Central memory CD4-positive, alpha-beta T cell (primary cell): ENCODE measurements at regions not wholly inside any gene's neighbourhood (a gene's known extent, or its start where the extent isn't known, plus 50 kb on each side); places are given as distances from the start of the nearest gene placed in this dataset.

Experiments used
- DNase-seq: peaks from one replicate; pipeline ENCODE4 v3.0.0; 2022

DNA sequence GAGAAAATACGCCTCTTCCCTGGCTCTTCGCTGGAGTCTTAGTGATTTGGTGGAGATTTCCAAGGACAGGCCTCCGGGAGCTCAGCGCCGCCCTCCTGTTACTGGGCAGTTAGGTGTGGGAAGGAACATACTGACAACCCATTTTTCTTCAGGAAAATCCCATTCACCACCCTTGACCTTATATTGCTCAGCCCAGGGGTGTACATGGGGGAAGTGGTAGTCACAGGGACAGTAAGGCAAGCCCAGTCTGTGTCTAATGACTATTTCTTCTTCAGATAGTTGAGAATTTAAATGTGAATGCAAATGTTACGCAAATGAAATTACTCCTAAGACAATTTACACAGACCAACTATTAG lies 119.4 kb downstream of the UQCRFS1 start:
- no peak for DNase-seq

DNA sequence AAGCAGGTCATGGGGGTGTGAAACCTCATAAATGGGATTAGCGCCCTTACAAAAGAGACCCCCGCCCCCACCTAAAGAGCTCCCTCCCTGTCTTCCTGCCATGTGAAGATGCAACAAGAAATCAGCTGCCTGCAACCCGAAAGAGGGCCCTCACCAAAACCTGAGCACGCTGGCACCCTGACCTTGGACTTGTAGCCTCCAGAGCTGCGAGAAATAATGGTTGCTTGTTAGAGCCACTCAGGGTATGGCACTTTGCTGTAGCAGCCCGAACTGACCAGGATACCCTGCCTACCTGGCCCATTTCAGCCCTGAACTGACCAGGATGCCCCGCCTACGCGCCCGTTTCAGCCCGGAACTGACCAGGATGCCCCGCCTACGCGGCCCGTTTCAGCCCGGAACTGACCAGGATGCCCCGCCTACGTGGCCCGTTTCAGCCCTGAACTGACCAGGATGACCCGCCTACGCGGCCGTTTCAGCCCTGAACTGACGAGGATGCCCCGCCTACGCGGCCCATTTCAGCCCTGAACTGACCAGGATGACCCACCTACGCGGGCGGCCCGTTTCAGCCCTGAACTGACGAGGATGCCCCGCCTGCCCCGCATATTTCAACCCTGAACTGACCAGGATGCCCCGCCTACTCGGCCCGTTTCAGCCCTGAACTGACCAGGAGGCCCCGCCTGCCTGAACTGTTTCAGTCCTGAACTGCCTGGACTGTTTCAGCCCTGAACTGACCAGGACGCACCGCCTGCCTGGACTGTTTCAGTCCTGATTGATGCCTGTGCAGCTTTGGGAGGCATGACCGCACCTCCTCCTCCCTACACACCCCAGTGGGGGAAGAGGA lies 120.0 kb downstream of the UQCRFS1 start:
- no peak for DNase-seq

DNA sequence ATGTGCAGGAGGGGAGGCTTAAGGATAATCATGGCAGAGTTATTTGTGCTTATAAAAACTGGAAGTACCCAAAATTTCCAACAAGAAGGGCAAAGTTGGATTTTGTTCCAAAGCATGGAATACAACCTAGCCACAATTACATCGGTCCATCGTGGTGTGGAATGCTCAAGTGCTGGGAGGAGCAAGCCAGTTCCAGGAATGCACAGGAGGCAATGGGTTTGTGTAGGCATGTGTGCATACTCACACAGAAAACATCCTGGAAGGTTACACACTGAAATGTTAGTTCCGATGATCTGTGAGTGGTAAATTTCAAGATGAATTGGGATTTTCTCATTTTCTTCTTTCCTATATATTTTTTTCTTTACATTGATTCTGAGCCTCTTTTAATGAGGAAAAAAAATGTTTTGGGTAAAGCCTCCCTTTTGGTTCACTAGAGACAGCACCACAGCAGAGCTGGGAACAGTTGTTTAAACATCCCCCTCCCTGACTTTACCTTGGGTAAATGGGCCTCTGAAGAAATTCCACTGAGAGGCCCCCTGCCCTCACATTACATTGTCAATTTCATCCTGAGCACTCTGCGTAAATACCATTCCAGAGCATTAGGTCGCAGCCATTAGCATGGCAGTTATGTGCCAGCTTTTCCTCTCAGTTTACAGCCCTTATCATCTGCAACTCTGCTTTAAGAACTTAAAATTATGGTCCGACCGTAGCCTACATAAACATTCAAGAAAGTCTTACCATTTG lies 122.0 kb downstream of the UQCRFS1 start:
- DNase-seq = no peak

DNA sequence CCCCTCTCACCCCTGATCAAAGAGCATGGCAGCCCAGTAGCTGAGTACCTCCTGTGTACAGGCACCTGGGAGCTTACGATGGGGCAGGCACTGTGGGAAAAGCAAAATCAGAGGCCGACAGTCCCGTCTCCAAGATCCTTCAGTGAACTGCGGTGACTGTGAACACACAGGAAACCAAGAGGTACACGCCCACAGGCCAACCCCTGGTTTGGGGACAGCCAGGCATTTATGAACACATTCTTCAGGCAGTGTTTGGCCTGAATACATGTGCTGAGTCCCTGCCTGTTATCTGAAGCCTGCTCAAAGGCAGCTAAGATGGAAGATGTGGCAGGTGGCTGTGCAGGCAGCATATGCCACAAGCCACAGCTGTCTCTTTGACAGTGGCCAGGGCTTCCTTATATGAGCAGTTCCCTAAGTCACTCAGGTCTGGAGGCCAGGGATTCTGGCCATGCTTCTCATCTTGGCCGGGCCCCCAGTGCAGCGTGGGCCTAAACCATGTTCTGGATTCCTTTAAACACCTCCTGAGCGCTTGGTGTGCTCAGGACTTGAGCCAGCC lies 123.6 kb downstream of the UQCRFS1 start:
- no peak for DNase-seq

DNA sequence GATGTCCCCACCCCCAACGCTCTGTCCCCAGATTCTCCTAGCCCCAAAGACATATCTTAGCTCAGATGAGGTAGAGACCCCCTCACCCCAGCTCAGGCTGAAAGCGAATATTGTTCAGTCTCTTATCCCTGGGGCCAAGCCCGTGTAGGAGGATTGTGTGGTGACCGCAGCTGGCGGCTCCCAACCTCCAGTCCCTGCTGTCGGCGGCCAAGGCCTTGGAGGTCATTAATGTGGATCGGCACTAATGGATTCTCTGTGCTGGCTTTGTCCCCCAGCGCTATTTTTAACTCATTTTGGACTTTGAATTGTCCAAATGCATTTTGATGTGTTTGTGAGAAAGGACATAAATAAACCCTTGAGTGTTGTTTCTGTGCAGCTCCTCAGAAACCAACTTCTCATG lies 124.2 kb downstream of the UQCRFS1 start:
- no peak for DNase-seq

DNA sequence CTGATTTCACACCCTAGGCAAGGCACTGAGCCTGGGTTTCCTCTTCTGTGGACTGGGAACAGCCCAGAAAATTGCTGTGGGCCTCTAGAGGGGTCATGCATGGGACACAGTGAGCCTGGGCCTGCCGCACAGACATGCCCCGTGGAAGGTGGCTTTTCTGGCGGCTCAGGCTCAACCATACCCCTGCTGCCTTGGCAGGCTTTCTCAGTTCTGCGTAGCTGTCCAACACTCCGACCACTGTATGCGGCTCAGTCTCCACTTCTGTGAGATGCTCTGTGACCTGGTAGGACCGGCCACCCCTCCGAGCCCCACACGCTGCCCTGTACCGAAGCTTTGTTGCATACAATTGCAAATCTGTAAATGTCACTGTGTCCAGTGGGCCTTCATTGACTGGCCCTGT lies 126.3 kb downstream of the UQCRFS1 start:
- DNase-seq = no peak

DNA sequence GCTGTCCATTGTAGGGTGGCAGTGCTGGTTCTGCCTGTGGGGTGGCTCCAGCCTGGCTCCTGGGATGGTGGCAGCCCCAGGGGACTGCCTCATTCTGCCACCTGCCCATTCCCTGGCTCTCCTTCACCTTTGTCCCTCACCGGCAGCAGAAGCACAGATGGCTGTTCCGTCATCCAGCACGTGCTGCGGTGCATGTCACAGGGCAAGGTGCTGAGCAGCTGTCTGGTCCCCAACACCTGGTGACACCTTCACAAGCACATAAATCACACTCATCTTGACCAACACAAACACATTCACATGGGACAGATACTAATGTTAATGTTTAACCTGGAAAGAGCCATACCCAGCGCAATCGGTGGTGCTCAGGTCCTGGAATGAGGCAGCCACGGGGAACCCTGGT lies 126.8 kb downstream of the UQCRFS1 start:
- no peak for DNase-seq

DNA sequence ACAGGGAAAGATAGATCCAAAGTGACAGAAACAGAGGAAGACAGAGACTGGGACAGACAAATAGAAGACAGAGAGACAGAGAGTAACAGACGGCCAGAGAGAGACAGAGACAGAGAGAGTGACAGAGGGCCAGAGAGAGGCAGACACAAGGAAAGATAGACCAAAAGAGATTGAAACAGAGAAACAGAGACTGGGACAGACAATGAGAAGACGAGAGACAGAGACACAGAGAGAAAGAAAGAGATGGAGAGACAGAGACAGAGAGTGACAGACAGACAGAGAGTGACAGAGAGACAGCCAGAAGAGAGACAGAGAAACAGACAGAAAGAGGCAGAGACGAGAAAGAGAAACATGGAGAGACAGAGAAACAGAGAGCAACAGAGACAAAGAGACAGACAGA lies 127.3 kb downstream of the UQCRFS1 start:
- no peak for DNase-seq

DNA sequence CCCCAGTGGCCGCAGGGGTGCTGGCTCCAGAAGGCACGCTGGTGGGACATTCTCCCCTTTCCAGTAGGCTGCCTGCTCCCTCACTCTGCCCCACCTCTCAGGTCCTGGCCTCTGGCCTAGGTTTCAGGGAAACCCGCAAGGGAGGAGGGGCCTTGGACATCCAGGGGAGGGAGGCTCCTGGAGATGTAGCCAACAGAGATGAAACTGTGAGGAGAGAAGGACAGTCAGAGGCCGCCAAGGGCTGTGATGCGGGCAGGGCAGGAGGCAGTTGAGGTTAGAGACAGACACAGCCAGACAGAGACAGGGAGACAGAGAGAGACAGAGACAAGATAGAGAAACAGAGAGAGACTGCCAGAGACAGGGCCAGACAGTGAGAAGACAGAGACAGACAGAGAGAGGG lies 127.7 kb downstream of the UQCRFS1 start:
- no peak for DNase-seq

DNA sequence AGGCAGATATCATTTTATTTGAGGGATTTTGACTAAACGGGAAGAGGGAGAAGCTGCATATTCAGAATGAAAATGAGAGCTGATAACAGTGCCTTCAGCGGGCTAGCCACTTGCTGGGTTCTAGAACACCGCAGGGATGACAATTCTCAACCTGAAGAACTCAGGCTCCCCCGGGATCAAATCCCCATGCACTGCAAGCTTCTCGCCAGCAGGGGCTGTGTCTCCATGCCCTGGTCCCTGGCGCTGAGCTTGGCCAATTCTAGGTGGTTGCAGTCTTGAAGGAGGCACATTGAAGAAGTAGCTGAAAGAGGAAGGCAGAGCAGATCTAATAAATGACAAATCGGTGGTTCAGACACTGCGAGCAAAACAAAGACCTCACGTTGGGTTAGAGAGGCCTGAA lies 128.7 kb downstream of the UQCRFS1 start:
- DNase-seq = no peak

DNA sequence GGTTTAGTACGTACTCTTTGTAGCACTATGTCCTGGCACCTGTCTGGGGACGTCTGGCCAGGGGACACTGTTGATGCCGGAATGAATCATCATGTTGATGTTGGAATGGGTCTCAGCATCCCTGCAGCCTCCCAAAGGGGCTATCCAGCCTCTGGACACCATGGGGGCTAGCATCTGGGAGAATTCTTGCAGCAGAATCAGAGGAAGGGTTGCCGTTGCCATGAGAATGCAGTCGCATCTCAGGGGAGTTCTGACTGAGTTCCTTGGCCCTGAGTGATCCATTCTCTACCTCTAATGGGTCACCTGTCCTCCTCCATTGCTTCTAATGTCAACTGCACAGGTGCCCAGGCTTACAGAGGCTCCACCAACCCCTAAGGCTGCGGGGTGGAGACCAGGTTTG lies 129.1 kb downstream of the UQCRFS1 start:
- DNase-seq = no peak

DNA sequence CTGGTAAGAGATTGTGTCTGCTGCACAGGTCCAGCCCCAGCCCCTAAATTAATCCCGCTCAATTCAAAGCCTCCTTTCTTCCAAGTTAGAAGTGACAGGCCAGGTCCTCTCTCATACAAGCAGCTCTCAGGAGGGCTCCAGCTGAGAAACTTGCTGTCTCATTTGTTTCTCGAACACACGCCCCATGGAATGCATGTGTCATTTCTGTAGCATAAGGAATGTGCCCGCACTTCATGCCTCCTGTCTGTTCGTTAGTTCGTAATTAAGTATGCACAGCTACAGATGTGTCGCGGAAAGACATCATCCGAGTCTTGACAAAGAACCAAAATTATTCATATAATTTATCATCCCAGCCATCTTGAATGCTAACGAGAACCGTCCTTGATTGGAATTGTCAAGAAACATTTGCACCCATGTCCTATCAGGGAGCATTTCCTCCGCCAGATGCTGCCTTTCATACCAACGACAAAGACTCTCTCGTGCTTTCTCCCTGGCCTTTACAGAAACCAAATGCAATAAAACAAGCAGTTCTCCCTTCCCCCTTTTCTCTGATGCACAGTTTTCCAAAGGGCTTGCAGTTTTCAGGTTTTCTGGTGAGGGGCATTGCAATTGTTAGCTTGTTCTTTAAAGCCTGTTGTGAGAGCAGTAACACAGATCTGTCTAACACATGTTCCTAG lies 133.5 kb downstream of the UQCRFS1 start:
- no peak for DNase-seq

DNA sequence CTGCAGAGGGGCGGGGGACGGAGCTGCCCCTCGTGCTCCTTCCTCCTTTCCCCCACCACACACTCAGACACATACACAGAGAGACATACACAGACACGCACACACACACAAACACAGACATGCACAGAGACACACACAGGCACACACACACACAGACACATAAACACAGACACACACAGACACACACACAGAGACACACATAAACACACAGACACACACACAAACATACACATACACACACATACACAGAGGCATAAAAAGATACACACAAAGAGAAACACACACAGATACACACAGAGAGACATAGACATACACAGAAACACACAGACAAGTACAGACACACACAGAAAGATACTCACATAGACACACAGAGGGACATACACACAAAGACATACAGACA lies 136.0 kb downstream of the UQCRFS1 start:
- no peak for DNase-seq

DNA sequence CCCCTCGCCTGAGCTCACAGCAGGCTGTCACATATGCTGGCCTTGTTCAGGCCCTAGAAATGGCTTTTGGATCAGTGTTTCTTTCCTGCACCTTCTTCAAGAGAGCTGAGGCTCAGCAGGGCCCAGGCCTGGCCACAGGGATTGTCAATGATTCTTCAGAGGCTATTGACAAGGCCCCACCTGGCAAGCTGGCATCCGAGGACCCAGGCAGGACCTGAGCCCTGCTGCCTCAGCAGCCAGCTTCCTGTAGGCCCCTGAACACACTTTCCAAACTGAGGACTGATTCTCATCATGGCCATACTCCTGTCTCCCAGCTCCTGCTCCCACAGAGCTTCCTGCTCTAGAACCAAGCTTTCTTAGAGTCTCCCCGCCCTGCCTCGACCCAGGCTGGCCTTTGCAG lies 136.8 kb downstream of the UQCRFS1 start:
- DNase-seq = no peak

DNA sequence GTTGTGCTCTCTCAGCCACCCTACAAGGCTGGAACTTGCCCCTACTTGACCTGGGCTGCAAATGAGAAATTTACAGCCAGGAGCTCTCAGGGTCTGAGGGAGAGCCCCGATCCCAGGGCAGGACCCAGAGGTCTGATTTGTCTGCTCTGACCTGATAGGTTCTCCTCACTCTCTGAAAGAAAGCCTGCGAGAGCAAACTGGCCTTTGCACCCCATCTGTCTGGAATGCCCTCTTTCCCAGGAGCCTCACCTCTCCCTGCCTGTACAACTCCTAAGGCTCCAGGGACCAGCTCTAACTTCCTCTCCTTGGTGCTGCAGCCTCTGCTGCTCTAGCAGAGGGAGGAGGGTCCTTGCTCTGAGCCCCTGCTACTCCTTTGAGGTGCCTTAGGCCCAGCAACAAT lies 137.8 kb downstream of the UQCRFS1 start:
- no peak for DNase-seq

DNA sequence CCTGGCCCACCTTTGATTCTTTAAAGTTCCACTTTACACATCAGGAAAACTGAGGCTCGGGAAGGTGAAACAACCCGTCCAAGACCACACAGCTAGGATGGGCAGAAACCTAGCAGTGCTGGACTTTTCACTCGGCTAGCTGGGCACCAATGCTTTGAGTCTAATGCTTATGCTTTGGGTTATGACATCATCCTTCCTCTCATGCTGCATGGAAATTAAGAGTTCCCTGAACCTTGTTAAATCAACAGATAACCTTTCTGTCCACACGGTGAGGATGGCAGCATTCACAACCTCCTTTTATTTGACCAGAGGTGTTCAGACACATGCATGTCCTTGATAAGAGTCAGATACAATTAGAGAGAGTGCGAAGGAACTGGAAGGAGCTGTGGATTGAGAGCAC lies 138.4 kb downstream of the UQCRFS1 start:
- DNase-seq = no peak

DNA sequence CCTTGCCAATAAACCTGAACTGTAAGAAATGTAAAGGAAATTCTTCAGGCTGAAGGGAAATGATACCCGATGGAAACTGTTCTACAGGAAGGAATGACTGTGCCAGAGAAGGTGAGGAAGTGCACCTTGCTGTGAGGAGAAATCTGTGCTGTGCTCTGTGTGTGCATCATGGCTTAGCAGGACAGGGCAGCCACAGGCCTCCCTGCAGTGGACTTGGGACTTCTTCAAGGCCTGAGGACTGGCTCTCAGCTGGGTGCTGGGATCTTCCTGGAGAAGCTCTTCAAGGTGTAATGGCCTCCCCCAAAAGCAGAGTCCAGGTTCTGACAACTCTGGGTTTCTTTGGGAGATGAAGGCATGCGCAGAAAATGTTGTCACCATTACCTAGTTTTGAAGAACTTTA lies 145.1 kb downstream of the UQCRFS1 start:
- DNase-seq = no peak

DNA sequence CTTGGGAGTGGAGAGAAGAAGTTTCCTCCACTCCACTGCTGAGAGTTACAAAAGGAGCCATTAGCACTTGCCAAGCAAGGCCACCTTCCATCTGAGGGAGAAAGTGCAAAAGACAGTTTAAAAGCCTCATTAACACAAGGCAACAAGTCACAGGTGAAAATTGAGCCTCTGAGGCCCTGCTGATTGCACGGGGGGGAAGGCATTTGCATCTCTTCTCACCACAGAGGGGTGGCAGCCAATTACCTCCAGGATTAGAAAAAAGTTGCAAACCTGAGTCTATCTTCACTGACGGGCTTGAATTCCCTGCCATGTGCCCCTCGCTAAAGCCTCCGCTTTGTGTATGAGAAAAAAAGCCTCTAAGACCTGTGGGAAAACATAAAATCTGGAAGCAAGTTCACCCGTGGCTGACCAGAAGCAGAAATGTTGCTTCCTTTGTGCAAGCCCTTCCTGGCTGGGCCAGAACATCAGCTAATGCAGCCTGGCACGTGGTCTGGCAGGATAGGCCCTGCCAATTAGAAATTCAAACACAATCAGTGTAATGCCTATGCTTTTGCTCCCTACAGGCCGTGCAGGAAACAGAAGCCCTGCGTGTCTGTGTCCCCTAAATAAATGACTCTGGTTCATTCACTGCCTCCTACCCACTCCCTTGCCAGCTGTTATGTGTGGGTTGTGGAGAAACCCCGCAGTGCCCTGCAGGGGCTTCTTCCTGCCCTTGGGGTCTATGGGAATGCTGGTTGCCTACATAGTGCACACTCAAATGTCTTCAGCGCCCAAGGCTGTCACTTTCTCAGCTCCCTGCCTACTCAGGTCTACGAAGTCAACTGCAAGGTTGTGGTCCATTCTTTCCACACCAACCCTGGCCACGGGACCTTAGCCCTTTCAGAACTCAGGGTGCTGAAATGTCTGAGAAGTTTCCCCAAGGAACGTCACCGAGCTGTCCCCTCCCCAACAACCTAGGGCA lies 150.2 kb downstream of the UQCRFS1 start:
- DNase-seq = no peak

DNA sequence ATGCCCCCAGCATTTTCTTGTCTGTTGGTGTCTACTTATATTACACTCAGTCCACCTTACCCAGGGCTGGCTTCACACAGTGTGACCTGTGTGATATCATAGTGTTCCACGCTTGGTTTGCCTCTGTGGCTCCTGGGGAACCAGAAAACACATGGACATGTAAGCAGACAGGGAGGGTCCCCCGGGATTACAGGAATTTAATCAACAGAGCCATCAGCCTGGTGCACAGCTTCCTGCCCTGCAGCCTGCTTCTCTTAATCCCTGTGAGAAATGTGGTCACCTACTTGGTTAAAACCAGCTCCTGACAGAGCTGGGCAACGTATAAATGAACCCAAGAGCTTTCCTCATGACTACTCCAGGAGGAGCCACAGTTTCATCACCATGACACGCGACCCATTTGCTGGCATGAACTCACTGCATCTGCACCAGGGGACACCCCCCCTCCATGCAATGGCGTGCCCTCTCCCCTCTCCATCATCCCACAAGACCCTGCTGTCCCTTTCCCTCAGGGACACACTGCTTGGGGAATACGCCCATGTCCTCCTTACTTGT lies 152.1 kb downstream of the UQCRFS1 start:
- no peak for DNase-seq

DNA sequence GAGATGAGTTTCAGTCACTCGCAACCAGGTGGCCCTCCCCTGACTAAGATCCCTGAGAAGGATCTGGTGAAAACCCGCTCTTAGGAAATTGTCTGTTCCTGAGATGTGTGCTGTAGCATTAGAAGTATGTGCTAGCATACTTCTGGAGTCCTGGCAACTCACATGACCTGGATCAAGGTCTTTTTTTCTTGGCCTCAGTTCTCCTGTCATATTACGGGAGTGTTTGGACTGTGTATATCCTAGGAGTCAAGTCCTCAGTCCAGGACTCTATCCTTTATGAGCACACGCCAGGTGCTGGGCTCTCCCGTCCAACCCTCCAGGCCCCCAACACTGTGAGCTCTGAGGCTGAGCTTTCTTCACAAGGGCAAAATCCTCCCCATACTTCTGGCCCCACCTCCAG lies 156.4 kb downstream of the UQCRFS1 start:
- no peak for DNase-seq

DNA sequence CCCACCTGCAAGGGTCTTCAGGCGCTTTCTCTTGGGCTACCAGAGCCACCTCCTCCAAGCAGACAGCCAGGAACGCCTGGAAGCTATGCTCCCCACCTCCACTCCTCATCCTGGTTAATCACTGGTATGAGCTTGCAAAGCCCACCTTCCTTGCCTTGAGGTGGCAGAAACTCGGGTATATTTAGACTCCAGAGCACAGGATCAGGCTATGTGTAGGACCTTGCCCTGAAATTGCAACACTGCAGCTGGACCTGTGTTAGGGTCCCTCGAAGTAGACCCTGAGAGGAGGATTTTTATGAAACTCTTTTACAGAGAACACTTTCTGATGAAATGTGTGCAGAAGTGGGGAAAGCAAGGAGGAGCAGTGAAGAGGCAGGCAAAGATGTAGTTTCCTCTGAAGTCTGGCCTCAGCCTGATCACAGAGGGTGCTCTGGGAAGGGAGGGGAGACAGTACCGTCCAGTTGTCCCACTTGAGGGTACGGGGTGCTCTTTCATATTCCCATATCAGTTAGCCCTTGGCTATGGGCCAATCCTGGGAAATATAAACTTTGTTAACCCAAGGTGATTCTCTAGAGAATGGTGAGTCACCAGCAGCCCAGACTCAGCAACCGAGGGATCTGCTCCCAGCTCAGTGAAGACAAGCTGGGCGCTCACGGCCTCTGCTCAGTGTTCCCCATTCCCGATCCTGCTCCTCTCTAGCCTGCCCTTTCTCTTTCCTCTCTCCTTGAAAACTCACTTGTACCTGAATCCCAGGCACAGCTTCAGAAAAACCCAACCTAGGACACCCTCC lies 157.9 kb downstream of the UQCRFS1 start:
- no peak for DNase-seq
